Left lung (tissue), 4 donors: ENCODE measurements at regions not wholly inside any gene's neighbourhood (a gene's known extent, or its start where the extent isn't known, plus 50 kb on each side); places are given as distances from the start of the nearest gene placed in this dataset.

ENCODE experiments used
- ATAC-seq: fragments of 200-7000 bp; cut with Tn5 transposase; one replicate; pipeline ENCODE4 v1.9.1; 2020; ENCODE audit warnings: moderate library complexity
- DNase-seq, 4 donors: peaks; one replicate each; pipeline ENCODE4 v3.0.0-alpha.2; 2013 to 2020
- H3K27ac ChIP-seq, 2 donors: fragments of 200-600 bp; sonication (generic) in 1 of 2; one replicate each; pipeline versions ENCODE4 v1.5.0 to v1.8.0; 2020 to 2021
- H3K27me3 ChIP-seq, 2 donors: fragments of 200-600 bp; sonication (generic) in 1 of 2; one replicate each; pipeline versions ENCODE4 v1.5.0 to v1.8.0; 2020 to 2021
- H3K36me3 ChIP-seq, 2 donors: fragments of 200-600 bp; sonication (generic) in 1 of 2; one replicate each; pipeline versions ENCODE4 v1.5.0 to v1.8.0; 2020 to 2021
- H3K4me1 ChIP-seq, 2 donors: fragments of 200-600 bp; one replicate each; pipeline ENCODE4 v1.8.0; 2021
- H3K4me3 ChIP-seq, 2 donors: fragments of 200-600 bp; sonication (generic) in 1 of 2; one replicate each; pipeline versions ENCODE4 v1.5.0 to v1.8.0; 2020 to 2021; ENCODE audit warnings: mild to moderate bottlenecking in 1 of 2
- H3K9me3 ChIP-seq, 2 donors: fragments of 200-600 bp; sonication (generic) in 1 of 2; one replicate each; pipeline versions ENCODE4 v1.5.0 to v1.8.0; 2020 to 2021
- CTCF ChIP-seq, 2 donors: fragments of 200-600 bp; sonication (generic) in 1 of 2; IDR thresholded peaks; one replicate each; pipeline versions ENCODE4 v1.5.0 to v1.8.0; 2021; ENCODE audit warnings: antibody characterized with exemption in 2 of 2
- intact Hi-C, 2 donors: fragments of 100-400 bp; cut with DNase I; formaldehyde crosslinking; loops; one replicate each; pipeline versions ENCODE4 v1.11.2 to v1.14.2; 2022
- donor health status: DM: no; HTN: yes; CAD: no.
- donor health status: DM: no; HTN: no; CAD: no.

GRCh38 chr5:9865574-9865973 lies 235.4 kb upstream of the TAS2R1 start:
- no peak overlapping the region for H3K27ac ChIP-seq
- ATAC-seq = no peak
- no peak for DNase-seq
- peaks cover 0 to 48% of the 10 kb centered on the region in 2 donors for H3K9me3 ChIP-seq
- TF ChIP-seq CTCF (IDR thresholded peaks at IDR 0.05) = no peak
- no peaks in the 10 kb centered on the region for H3K36me3 ChIP-seq
- no peaks in the 10 kb centered on the region for H3K27me3 ChIP-seq
- no peak overlapping the region for H3K4me3 ChIP-seq
- intact Hi-C loops = no loop called here
- H3K4me1 ChIP-seq = no peaks in the 10 kb centered on the region

- intact Hi-C loops = no loop called here
- Histone ChIP-seq H3K4me3 (no peak overlapping the region), H3K4me1 (no peaks in the 10 kb centered on the region), H3K36me3 (no peaks in the 10 kb centered on the region), H3K27me3 (no peaks in the 10 kb centered on the region), H3K27ac (no peak overlapping the region), H3K9me3 (peaks cover 0 to 48% of the 10 kb centered on the region in 2 donors)
- no peak for DNase-seq
- no peak for TF ChIP-seq CTCF (IDR thresholded peaks at IDR 0.05)
- no peak for ATAC-seq
Measured at GRCh38 chr5:9864791-9865190, 234.6 kb upstream of the TAS2R1 start.

- Histone ChIP-seq H3K9me3 (peaks cover 0 to 45% of the 10 kb centered on the region in 2 donors), H3K4me3 (no peak overlapping the region), H3K27ac (no peak overlapping the region), H3K36me3 (no peaks in the 10 kb centered on the region), H3K27me3 (no peaks in the 10 kb centered on the region), H3K4me1 (no peaks in the 10 kb centered on the region)
- DNase-seq (no peak), ATAC-seq (no peak)
- no peak for TF ChIP-seq CTCF (IDR thresholded peaks at IDR 0.05)
- intact Hi-C loops = no loop called here
Measured at GRCh38 chr5:9863486-9863885, 233.3 kb upstream of the TAS2R1 start.

GRCh38 chr5:9861666-9862256 lies 231.6 kb upstream of the TAS2R1 start:
- DNase-seq (no peak), ATAC-seq (no peak)
- TF ChIP-seq CTCF (IDR thresholded peaks at IDR 0.05) = no peak
- no peak overlapping the region for H3K27ac ChIP-seq
- H3K9me3 ChIP-seq = peaks cover 0 to 35% of the 10 kb centered on the region in 2 donors
- H3K4me1 ChIP-seq = no peaks in the 10 kb centered on the region
- no peak overlapping the region for H3K4me3 ChIP-seq
- H3K27me3 ChIP-seq = no peaks in the 10 kb centered on the region
- no peaks in the 10 kb centered on the region for H3K36me3 ChIP-seq
- intact Hi-C loops = no loop called here

GRCh38 chr5:9859808-9860207 lies 229.7 kb upstream of the TAS2R1 start:
- Histone ChIP-seq H3K27ac (no peak overlapping the region), H3K9me3 (peaks cover 0 to 19% of the 10 kb centered on the region in 2 donors), H3K36me3 (no peaks in the 10 kb centered on the region), H3K4me3 (no peak overlapping the region), H3K27me3 (no peaks in the 10 kb centered on the region), H3K4me1 (no peaks in the 10 kb centered on the region)
- TF ChIP-seq CTCF (IDR thresholded peaks at IDR 0.05) = no peak
- DNase-seq (no peak), ATAC-seq (no peak)
- intact Hi-C loops = no loop called here
